ENCODE measurements at regions not wholly inside any gene's neighbourhood (a gene's known extent, or its start where the extent isn't known, plus 50 kb on each side); places are given as distances from the start of the nearest gene placed in this dataset.

DNA sequence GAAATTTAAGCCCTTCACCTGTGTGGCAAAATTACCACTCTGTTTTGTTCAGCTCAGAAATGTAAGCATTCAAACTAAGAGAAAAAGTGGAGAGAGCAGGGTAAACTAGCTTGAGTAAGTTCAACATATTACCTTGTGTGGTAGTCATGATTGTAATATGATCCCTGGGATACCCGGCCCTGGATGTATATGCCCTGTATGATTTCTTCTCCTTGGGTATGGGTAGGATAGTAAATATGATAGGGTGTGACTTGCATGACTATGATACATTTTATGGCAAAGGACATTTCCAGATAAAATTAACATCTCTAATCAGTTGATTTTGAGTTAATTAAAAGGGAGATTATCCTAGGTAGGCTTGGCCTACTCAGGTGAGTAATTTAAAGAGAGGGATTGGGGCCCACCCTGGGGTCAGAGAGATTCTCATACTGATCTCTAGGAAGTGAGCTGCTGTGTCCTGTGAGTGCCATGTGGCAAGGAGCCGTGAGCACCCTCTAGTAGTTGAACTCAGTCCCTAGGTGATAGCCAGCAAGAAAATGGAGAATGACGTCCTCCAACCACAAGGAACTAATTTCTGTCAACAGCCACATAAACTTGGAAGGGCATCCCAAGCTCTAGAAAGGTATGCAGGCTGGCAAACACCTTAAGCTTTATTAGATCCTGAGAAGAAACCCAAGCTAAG lies 62.2 kb upstream of the ANXA1 start:
- H3K4me1 ChIP-seq (ENCODE audit: insufficient read depth): no peaks in the 10 kb centered on the region; the same call in 1 of the 2 replicates
- no peaks in the 10 kb centered on the region for H3K36me3 ChIP-seq (ENCODE audit: insufficient read depth)
- ATAC-seq: no peak
- Mint-ChIP-seq H3K27me3 (ENCODE audit: insufficient read depth, low read depth, poor library complexity) (no peaks in the 10 kb centered on the region), H3K27ac (no peak overlapping the region), H3K4me3 (no peak overlapping the region), H3K4me1 (no peaks in the 10 kb centered on the region; the same call in 2 of the 3 replicates), H3K9me3 (no peaks in the 10 kb centered on the region), H3K36me3 (ENCODE audit: low read depth) (no peaks in the 10 kb centered on the region)
- H2AFZ ChIP-seq: peak overlapping the region; percentile 7
- H4K20me1 ChIP-seq (replicated peaks; ENCODE audit: insufficient read depth): no peaks in the 10 kb centered on the region
- no peak overlapping the region for H3K4me2 ChIP-seq
- no peak overlapping the region for H3K27ac ChIP-seq (ENCODE audit: low read depth)
- no peaks in the 10 kb centered on the region for H3K9me2 ChIP-seq (ENCODE audit: insufficient read depth)
- no peaks in the 10 kb centered on the region for H3F3A ChIP-seq (replicated peaks; ENCODE audit: low read depth)
- TF ChIP-seq POLR2AphosphoS5 (IDR thresholded peaks at IDR 0.05; ENCODE audit: low read depth): no peak
- TF ChIP-seq NANOG (IDR thresholded peaks at IDR 0.05; ENCODE audit: borderline replicate concordance): no peak
- no peak for TF ChIP-seq JUNB (IDR thresholded peaks at IDR 0.05; ENCODE audit: unreplicated experiment)
- no peak for TF ChIP-seq STAT1 (IDR thresholded peaks at IDR 0.05; ENCODE audit: unreplicated experiment)
- TF ChIP-seq, protein P1, sequence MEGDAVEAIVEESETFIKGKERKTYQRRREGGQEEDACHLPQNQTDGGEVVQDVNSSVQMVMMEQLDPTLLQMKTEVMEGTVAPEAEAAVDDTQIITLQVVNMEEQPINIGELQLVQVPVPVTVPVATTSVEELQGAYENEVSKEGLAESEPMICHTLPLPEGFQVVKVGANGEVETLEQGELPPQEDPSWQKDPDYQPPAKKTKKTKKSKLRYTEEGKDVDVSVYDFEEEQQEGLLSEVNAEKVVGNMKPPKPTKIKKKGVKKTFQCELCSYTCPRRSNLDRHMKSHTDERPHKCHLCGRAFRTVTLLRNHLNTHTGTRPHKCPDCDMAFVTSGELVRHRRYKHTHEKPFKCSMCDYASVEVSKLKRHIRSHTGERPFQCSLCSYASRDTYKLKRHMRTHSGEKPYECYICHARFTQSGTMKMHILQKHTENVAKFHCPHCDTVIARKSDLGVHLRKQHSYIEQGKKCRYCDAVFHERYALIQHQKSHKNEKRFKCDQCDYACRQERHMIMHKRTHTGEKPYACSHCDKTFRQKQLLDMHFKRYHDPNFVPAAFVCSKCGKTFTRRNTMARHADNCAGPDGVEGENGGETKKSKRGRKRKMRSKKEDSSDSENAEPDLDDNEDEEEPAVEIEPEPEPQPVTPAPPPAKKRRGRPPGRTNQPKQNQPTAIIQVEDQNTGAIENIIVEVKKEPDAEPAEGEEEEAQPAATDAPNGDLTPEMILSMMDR (conservative IDR thresholded peaks at IDR 0.05; ENCODE audit: low read depth in 2 of 2): no peak
- TF ChIP-seq, protein P2, sequence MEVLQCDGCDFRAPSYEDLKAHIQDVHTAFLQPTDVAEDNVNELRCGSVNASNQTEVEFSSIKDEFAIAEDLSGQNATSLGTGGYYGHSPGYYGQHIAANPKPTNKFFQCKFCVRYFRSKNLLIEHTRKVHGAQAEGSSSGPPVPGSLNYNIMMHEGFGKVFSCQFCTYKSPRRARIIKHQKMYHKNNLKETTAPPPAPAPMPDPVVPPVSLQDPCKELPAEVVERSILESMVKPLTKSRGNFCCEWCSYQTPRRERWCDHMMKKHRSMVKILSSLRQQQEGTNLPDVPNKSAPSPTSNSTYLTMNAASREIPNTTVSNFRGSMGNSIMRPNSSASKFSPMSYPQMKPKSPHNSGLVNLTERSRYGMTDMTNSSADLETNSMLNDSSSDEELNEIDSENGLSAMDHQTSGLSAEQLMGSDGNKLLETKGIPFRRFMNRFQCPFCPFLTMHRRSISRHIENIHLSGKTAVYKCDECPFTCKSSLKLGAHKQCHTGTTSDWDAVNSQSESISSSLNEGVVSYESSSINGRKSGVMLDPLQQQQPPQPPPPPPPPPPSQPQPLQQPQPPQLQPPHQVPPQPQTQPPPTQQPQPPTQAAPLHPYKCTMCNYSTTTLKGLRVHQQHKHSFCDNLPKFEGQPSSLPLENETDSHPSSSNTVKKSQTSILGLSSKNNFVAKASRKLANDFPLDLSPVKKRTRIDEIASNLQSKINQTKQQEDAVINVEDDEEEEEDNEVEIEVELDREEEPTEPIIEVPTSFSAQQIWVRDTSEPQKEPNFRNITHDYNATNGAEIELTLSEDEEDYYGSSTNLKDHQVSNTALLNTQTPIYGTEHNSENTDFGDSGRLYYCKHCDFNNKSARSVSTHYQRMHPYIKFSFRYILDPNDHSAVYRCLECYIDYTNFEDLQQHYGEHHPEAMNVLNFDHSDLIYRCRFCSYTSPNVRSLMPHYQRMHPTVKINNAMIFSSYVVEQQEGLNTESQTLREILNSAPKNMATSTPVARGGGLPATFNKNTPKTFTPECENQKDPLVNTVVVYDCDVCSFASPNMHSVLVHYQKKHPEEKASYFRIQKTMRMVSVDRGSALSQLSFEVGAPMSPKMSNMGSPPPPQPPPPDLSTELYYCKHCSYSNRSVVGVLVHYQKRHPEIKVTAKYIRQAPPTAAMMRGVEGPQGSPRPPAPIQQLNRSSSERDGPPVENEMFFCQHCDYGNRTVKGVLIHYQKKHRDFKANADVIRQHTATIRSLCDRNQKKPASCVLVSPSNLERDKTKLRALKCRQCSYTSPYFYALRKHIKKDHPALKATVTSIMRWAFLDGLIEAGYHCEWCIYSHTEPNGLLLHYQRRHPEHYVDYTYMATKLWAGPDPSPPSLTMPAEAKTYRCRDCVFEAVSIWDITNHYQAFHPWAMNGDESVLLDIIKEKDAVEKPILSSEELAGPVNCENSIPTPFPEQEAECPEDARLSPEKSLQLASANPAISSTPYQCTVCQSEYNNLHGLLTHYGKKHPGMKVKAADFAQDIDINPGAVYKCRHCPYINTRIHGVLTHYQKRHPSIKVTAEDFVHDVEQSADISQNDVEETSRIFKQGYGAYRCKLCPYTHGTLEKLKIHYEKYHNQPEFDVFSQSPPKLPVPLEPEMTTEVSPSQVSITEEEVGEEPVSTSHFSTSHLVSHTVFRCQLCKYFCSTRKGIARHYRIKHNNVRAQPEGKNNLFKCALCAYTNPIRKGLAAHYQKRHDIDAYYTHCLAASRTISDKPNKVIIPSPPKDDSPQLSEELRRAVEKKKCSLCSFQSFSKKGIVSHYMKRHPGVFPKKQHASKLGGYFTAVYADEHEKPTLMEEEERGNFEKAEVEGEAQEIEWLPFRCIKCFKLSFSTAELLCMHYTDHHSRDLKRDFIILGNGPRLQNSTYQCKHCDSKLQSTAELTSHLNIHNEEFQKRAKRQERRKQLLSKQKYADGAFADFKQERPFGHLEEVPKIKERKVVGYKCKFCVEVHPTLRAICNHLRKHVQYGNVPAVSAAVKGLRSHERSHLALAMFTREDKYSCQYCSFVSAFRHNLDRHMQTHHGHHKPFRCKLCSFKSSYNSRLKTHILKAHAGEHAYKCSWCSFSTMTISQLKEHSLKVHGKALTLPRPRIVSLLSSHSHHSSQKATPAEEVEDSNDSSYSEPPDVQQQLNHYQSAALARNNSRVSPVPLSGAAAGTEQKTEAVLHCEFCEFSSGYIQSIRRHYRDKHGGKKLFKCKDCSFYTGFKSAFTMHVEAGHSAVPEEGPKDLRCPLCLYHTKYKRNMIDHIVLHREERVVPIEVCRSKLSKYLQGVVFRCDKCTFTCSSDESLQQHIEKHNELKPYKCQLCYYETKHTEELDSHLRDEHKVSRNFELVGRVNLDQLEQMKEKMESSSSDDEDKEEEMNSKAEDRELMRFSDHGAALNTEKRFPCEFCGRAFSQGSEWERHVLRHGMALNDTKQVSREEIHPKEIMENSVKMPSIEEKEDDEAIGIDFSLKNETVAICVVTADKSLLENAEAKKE (CRISPR knock-in tag; IDR thresholded peaks at IDR 0.05): no peak
- no peak for TF ChIP-seq ZNF331 (CRISPR knock-in tag; IDR thresholded peaks at IDR 0.05; ENCODE audit: low read depth)
- TF ChIP-seq CREB1 (CRISPR knock-in tag; IDR thresholded peaks at IDR 0.05; ENCODE audit: low read depth): no peak
- no peak for TF ChIP-seq REST (IDR thresholded peaks at IDR 0.05; ENCODE audit: unreplicated experiment)
- no peak for TF ChIP-seq ETS1 (IDR thresholded peaks at IDR 0.05)
- TF ChIP-seq ZNF114 (CRISPR knock-in tag; IDR thresholded peaks at IDR 0.05): no peak
- H3K4me3 ChIP-seq: no peak overlapping the region
- no peak for DNase-seq (ENCODE audit: low spot score)
- no peaks in the 10 kb centered on the region for H3K27me3 ChIP-seq (ENCODE audit: insufficient read depth)
- no peaks in the 10 kb centered on the region for H3K79me2 ChIP-seq (replicated peaks; ENCODE audit: insufficient read depth)
